GM21619 (cell line): ENCODE measurements at regions not wholly inside any gene's neighbourhood (a gene's known extent, or its start where the extent isn't known, plus 50 kb on each side); places are given as distances from the start of the nearest gene placed in this dataset.
"Not testable (repeated sequence)": the region's sequence is repeated elsewhere in the genome, so short reads cannot be mapped to it uniquely, and the experiment has no call there.

Experiments
- ATAC-seq: cut with Tn5 transposase; IDR thresholded peaks from one replicate; pipeline ENCODE4 v1.9.1; 2021; ENCODE audit not compliant: unreplicated experiment

DNA sequence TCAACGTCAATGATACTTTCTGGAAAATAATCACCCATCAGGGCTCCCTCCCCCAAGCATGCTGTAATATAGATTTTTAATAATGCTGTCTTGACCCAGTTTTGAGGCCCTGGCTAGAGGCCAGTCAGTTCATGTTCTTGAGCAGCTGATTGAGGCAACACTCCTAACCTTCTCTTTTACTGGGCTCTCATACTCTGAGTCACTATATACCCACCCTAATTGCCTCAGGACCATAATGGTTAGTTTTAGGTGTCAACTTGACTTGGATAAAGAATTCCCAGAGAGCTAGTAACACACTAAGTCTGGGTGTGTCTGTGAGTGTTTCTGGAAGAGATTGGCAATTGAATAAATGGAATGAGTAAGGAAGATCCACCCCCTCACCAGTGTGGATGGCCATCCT, 527.0 kb upstream of the ATP2B1 start:
- ATAC-seq: no peak

DNA sequence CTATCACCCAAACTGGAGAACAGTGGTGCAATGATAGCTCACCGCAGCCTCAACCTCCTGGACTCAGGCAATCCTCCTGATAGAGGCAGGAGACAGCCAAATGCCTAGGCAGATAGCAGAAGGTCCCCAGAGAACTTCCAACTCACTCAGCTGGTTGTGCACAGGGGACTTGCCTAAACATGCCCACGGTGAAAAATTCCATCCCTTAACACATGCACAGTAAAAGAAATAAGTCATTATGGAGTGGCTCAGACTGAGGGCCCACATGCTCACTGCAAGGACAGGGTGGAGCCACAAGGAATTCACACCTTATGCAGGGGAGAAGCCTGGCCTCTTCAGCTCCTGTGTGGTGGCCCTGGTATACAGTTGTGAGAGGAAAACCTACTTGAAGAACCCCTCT, 525.8 kb upstream of the ATP2B1 start:
- no peak for ATAC-seq

DNA sequence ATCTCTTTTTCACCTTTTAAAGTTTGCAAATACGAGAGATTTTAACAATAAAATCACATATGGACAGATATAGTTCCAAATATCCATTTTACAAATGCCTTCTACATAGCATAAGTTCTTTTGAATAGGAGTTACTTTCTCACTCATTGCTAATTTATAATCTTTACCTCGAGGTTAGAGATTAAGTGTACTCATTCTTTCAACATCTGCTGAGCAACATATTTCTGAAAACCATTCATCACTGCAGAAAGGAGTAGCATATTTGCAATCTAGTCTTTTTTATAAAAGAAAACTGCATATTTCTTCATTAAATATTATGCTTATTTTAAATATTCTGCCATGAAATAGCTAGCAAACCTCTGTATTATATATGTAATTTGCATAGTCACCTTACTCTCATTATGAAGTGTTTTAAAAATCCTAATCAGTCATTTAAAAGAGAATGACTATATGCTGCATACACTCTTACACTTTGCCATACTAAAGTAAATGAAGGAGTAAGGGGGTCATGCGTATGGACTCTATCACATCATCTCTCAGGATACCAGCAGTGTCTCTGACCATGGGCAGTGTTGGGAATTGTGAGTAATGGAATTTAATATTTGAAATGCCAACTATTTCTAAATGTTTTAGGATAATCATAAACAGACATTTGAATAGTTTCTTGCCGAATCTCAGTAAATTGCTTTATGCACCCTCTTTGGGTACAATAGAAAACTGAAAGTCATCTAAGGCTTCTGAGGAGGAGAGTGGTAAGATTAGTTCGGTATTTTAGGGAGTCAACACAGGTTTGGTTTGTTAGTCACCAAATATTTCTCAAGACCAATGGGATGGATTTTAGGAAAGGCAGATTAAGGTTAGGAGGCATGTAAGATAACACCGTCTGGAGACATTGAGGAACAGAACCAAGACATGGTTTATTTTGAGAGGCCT, 524.8 kb upstream of the ATP2B1 start:
- no peak for ATAC-seq

DNA sequence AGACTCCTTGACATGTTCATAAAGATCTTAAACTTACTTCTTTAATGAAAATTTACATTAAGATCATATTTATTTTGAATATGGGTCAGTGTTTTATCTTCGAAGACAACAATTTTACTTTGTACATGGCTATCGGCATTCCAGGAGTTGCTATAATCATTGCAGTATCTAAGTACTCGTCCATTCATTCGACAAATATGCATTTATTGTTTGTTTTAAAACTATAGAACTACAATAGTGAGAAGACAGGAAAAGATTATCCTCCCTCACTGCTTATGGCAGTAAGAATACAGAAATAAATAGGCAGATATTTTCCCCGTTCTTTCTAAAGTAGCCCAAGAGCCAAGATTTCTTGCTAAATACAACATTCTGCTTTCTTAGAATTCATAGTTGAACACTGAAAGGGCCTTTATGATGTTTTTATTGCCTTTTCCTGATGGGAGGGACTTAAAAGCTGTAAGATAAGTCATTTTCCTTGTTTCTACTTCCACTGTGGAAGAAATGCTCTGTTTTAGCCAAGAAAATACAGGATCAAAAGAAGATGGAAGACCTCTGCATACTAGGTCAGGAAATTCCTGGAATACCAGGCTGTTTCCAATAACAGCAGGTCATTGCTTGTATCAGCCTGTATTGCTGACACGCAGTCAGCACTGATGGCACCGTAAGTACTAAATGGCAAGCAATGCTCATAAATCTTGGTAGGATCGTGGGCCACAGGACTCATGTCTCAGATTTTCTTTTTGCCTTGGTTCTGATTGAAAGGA, 521.0 kb upstream of the ATP2B1 start:
- ATAC-seq: no peak

DNA sequence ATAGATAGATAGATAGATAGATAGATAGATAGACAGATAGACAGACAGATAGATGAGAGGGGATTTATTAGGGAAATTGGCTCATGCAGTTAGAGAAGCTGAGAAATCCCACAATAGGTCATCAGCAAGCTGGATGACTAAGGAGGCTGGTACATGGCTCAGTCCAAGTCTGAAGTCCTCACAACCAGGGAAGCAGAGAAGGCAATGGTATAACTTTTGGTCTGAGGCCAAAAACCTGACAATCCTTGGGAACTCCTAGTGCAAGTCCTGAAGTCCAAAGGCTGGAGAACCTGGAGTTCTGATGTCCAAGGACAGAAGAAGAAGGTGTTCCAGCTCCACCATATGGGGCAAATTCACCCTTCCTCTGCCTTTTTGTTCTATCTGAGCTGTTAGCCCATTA, 517.6 kb upstream of the ATP2B1 start:
- no peak for ATAC-seq

DNA sequence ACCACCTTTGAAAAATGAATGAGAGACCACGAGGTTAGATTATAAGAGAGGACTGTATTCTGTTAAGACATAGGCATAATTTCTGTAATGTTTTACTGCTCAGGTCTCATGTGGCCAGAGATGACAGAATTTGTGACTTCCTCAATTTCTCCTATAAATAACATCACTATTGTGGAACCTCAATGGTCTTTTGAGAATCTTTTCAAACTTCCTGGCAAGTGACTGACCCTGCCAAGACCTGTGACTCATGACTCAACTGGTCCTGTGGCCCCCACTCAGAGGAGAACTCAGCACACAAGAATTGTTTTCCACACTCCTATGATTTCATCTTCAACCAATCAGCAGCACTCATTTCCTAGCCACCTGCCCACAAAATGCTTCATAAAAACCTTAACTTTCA, 508.2 kb upstream of the ATP2B1 start:
- ATAC-seq: no peak

DNA sequence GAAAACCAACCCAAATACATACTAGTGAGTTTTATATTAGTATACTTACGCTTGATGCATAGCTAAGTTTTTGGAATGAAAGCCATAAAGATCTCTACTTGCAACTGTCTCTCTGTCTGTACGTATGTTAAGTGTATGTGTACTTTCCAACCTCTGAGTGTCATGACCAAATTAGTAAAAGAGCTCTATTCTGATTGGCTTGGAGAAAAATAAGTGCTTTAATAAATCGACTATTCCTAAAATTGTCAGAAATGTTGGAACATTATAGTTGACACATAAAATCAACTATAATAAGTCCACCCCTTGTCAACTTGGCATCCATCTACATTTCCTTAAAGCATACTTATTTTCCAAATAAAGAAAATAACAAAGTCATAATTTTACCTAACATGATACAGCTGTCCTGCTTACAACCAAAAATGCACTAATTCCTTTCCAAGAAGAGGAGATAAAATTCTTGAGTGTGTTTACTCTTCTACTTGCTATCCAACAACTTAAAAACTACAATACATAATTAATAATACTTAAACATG, 507.4 kb upstream of the ATP2B1 start:
- no peak for ATAC-seq

DNA sequence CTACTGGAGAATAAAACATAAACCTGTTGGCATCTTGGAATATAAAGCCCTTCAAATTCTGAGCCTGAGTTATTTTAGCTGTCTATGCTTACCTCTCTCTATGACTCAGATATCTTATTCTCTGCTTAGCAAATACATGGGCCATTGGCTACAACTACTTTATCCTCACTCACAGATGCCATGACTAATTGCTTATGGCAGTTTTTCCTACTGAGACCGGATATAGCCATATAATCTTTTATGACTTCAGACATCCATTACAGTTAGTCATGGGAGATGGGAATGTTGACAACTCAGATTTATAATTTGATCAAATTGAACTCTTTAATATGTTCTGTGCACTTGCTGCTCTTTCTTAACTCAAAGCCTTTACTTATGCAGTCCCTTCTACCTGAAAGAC, 502.4 kb upstream of the ATP2B1 start:
- ATAC-seq: no peak

DNA sequence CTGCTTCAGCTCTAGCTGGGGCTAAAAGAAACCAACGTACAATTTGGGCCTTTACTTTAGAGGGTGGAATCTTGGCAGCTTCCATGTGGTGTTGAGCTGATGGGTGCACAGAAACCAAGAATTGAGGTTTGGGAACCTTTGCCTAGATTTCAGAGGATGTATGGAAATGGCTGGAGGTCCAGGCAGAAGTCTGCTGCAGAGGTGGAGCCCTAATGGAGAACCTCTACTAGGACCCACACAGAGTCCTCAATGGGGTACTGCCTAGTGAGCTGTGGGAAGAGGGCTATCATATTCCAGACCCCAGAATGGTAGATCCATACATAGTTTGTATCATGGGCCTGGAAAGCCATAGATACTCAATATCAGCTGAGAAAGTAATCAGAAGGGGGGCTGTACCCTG, 500.4 kb upstream of the ATP2B1 start:
- ATAC-seq: no peak

DNA sequence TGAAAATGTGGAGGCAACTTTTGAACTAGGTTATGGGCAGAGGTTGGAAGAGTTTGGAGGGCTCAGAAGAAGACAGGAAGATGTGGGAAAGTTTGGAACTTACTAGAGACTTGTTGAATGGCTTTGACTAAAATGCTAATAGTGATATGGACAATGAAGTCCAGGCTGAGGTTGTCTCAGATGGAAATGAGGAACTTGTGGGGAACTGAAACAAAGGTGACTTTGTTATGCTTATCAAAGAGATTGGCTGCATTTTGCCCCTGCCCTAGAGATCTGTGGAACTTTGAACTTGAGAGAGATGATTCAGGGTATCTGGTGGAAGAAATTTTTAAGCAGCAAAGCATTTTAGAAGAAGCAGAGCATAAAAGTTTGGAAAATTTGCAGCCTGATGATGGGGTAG, 499.7 kb upstream of the ATP2B1 start:
- not testable (repeated sequence) for ATAC-seq

DNA sequence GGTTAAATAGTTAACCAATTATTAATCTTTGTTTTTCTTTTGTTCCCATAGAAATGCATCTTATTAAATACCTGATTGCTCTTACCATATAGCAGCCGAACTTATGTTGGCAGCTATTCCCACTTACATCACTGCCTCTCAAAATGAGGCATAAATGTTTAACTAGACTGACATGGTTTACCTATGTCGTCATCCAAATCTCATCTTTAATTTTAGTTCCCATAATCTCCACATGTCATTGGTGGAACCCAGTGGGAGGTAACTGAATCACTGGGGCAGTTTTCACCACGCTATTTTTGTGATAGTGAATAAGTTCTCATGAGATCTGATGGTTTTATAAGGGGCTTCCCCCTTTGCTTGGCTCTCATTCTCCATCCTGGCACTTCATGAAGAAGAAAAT, 499.2 kb upstream of the ATP2B1 start:
- ATAC-seq: no peak

DNA sequence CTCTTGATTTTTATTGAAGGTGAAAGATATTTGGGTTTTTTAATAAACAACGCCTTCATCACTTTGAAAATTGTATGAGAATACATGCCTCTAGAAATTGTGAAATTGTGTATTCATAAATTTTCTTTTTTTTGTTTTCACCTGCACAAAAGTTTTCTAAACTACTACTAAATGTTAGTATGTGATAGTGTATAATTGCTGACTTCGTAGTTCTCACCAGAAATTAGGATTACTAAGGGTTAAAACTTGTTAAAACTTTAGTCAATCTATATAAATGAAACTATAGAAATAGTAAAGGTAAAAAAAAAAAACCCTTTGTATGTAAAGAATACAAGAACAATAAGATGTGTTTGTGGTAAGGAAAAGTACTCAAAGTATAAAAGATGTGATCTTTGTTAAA, 496.5 kb upstream of the ATP2B1 start:
- no peak for ATAC-seq

DNA sequence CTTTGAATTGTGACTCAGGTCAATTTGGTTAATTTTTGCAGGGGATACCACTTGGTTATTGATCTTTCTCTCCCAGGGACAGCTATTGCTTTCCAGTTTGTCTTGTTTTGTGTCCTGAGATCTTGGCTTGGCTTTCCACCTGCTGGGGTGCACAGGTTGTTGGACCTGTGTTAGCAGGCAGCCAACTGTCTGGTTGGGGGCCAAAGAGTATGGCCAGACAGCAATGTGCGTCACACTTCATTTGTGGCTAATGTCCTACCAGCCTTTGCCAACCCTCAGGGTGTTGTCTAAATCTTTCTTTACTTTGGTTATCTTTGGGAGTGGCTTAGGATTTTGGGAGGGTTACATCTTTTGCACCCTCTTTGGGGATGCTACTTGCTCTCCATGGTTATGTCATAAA, 494.9 kb upstream of the ATP2B1 start:
- ATAC-seq: no peak

DNA sequence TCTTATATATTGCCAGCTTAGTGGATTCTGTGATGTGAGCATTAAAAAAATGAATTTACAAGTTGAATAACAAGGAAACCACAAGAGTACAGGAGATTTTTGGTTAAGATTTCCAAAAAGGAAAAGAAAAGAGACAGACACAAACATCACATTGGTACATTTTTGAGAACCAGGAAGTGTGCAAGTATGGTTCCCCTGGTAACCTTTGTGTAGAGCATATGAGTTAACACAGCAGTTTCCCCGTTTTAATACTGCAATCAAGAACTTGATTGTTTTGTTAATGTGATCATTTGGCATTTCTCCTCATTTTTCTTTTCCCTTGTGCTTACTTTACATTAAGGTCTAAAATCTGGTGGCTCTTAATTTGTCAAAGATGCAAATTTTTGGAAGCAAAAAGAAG, 490.4 kb upstream of the ATP2B1 start:
- no peak for ATAC-seq

DNA sequence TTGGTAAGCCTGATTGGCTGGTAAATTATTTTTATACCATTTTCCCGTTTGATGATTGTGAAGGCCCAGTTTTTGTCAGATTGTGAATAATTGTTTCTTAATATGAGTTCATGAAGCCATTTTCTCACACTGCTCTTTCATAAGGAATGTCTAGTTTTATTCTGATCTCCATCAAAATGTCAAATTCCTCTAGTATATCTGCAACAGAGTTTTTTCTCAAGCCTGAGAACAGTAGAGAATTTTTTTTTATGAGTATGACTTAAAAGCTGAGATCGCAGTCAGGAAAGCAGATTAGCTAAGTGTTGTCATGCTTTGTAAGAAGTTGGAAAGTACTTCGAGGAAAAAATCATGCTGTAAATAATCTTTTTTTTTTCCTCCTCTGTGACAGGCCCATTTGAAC, 484.9 kb upstream of the ATP2B1 start:
- no peak for ATAC-seq

DNA sequence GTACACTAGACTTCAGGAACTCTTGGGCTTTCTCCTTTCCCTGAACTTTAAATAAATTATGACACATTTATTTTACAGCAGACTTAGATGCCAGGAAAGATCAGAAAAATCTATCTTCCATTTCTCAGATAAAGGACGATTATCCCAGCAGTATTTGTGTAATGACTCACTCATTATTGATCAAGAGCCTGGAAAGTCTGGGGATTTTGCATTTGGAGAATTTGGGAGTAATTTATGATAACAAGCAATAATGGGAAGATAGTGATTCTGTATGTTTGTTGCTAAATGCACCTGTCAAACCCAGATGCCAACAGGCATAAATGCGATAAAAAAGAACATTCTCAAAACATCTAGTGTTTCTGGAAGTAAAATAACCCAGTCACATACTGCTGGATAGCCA, 480.2 kb upstream of the ATP2B1 start:
- no peak for ATAC-seq

DNA sequence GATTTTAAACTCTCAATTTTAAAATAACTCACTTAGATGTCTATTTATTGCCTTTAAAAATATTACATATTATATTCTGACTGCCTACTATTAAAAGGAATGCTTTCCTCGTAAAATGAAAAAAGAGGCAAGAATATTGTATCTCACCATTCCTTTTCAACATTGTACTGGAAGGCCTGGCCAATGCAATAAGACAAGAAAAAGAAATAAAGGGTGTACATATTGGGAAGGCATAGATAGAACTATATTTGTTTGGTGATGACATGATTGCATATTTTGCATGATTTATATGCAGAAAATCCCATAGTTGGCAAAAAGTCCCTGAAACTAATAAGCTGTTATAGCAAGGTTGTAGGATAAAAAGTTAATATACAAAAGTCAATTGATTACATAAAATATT, 474.6 kb upstream of the ATP2B1 start:
- ATAC-seq: no peak

DNA sequence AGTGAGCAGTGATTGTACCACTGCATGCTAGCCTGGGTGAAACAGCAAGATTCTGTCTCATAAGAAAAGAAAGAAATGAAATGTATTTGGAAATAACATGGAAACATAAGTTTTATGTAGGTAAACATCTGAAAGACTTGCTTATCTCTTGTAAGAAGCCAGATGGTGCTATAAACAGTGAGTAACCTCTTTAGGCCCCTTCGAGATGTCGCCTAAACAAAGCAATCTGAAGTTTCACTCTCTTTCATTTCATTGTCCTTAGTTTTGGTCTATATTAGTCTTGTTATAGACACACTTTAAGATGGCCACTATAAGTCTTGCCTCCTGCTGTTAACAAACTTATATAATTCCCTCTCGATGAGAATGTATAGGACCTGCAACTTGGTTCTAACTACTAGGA, 472.6 kb upstream of the ATP2B1 start:
- no peak for ATAC-seq

DNA sequence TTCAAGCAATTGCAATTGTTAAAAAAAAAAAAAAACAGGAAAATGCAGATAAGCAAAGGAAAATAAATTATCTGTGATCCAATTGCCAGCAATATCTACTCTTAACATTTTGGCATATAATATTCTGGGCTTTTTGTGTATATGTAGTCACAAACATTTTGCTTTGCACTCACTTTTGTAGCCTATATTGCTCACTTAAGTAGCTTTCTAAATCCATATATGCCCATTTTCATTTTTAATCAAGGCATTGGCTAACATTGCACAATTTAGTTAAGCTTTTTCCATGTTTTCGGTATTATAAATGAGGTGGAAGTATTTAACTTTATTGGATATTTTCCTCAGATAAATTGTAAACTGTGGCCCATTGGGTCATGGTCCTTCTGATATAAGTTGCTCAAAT, 466.3 kb upstream of the ATP2B1 start:
- ATAC-seq: no peak

DNA sequence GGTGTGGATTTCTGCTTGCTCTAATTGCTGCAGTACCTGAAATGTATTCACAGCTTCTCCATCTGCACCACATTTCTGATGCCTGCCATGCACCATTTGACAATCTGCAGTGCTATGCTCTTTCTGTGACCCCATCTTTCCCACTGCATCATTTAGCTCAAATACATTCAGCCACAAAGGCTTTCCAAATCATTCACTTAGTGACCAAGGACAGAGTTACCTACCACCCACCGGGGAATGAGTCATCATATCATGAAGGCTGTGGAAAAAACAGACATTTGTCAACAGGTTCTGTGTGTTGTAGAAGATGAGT, 465.5 kb upstream of the ATP2B1 start:
- peak; percentile 73 for ATAC-seq

DNA sequence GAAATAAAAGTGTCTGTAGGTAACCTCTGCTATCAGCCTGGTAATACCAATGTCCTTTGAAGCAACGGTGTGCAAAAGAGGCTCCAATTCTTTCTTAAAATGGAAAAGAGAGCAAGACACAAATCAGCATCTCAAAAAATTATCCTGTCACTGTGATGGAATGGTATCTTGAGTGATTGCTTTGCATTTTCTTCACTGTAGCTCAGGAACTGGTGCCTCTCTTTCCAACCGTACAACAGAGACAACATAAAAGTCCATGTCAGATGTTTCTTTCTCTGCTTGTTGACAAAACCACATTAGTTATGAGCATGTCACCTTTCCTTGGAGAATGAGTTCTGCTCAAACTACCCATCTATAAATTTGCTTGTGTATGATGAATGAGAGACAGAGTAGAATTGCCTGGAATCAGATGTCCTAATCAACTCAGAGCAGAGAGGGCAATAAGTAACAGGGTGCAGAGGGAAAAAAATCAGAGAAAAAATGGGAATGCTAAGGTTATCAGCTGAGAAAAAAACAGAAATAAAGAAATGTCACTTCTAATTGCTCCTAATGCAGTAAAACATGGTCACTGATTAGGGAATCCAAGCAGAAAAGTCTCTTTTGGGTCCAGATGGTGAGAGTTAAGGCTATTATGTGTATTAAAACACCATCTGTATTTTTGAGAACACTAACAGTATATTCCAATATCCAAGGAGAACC, 465.0 kb upstream of the ATP2B1 start:
- no peak for ATAC-seq

DNA sequence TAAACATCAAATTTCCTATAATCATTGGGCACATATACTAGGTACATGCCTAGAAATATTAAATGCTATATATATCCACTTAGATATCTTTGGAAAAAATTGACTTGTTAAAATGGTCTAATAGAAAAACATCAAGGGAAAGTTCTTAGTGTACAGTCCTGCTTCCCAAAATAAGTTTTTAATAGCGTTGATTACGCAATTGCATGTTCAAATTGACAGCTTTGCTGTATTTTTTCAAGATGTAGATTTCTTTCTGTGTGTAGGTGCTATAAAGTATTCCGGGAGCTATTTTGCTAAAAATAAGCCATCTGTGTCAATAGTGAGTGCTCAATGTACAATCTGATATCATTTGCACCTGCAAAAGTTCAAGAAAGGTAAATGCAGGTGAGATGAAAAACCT, 463.9 kb upstream of the ATP2B1 start:
- no peak for ATAC-seq
